Neuronal stem cell (in vitro differentiated cells): ENCODE measurements at regions not wholly inside any gene's neighbourhood (a gene's known extent, or its start where the extent isn't known, plus 50 kb on each side); places are given as distances from the start of the nearest gene placed in this dataset.
"Not testable (repeated sequence)": the region's sequence is repeated elsewhere in the genome, so short reads cannot be mapped to it uniquely, and the experiment has no call there.

Experiments used
- DNase-seq: peaks from one replicate; pipeline ENCODE4 v3.0.0-alpha.2; 2013; ENCODE audit warnings: low spot score
- H2AFZ ChIP-seq: one replicate; pipeline ENCODE4 v1.6.1; 2013; ENCODE audit warnings: mild to moderate bottlenecking, low read length, inconsistent platforms
- H2AK5ac ChIP-seq: 2 replicates; pipeline ENCODE4 v1.6.1; 2013; ENCODE audit warnings: low read depth, mild to moderate bottlenecking, inconsistent platforms, low read length, moderate library complexity, mixed read lengths
- H2BK120ac ChIP-seq: 2 replicates; pipeline ENCODE4 v1.6.1; 2013; ENCODE audit warnings: low read depth, mild to moderate bottlenecking, inconsistent platforms, low read length, moderate library complexity, mixed read lengths
- H2BK12ac ChIP-seq: one replicate; pipeline ENCODE4 v1.6.1; 2013; ENCODE audit warnings: low read length, inconsistent platforms
- H2BK15ac ChIP-seq: 2 replicates; pipeline ENCODE4 v1.6.1; 2013; ENCODE audit warnings: mild to moderate bottlenecking, low read length, inconsistent platforms, mixed read lengths
- H2BK5ac ChIP-seq: one replicate; pipeline ENCODE4 v1.6.1; 2013; ENCODE audit warnings: inconsistent platforms, mild to moderate bottlenecking, low read length, moderate library complexity
- H3K14ac ChIP-seq: one replicate; pipeline ENCODE4 v1.6.1; 2013; ENCODE audit warnings: low read length, inconsistent platforms
- H3K18ac ChIP-seq: 2 replicates; pipeline ENCODE4 v1.6.1; 2013; ENCODE audit warnings: low read length, inconsistent platforms
- H3K23ac ChIP-seq: 2 replicates; pipeline ENCODE4 v1.6.1; 2013; ENCODE audit warnings: low read depth, mild to moderate bottlenecking, mixed read lengths, low read length, inconsistent platforms; ENCODE audit not compliant: poor library complexity
- H3K27ac ChIP-seq: replicated peaks from 3 replicates; pipeline ENCODE4 v1.5.1; 2013; ENCODE audit warnings: low read length, inconsistent platforms
- H3K27me3 ChIP-seq, 3 experiments: 2 replicates each; pipeline ENCODE4 v1.6.1; 2013; ENCODE audit warnings: low read length in 3 of 3, mild to moderate bottlenecking in 2 of 3, inconsistent platforms in 1 of 3, low read depth in 1 of 3, mixed read lengths in 1 of 3, moderate library complexity in 1 of 3; ENCODE audit not compliant: control insufficient read depth in 3 of 3, insufficient read depth in 3 of 3
- H3K36me3 ChIP-seq, 2 donors: replicated peaks in 1 of 2; 2 replicates each; pipeline ENCODE4 v1.6.1; 2013; ENCODE audit warnings: low read length in 2 of 2; ENCODE audit not compliant: control insufficient read depth in 2 of 2, insufficient read depth in 2 of 2
- H3K4ac ChIP-seq: 2 replicates; pipeline ENCODE4 v1.6.1; 2013; ENCODE audit warnings: inconsistent platforms, mild to moderate bottlenecking, low read length, moderate library complexity
- H3K4me1 ChIP-seq, 2 donors: 1 replicate in 1 of 2; 2 replicates in 1 of 2; pipeline ENCODE4 v1.6.1; 2013; ENCODE audit warnings: low read length in 2 of 2, low read depth in 1 of 2; ENCODE audit not compliant: control insufficient read depth in 2 of 2, insufficient read depth in 1 of 2
- H3K4me2 ChIP-seq: one replicate; pipeline ENCODE4 v1.6.1; 2013; ENCODE audit warnings: mild to moderate bottlenecking, low read length, inconsistent platforms; ENCODE audit not compliant: insufficient read depth, poor library complexity, severe bottlenecking
- H3K4me3 ChIP-seq, 2 donors: 2 replicates each; pipeline ENCODE4 v1.5.1; 2013; ENCODE audit warnings: low read length in 2 of 2, mild to moderate bottlenecking in 2 of 2, inconsistent platforms in 1 of 2, moderate library complexity in 1 of 2
- H3K79me1 ChIP-seq: one replicate; pipeline ENCODE4 v1.6.1; 2013; ENCODE audit warnings: low read depth, mild to moderate bottlenecking, inconsistent platforms, low read length, moderate library complexity
- H3K9ac ChIP-seq: one replicate; pipeline ENCODE4 v1.6.1; 2013; ENCODE audit warnings: mild to moderate bottlenecking, low read depth, low read length, inconsistent platforms; ENCODE audit not compliant: poor library complexity
- H3K9me3 ChIP-seq, 2 donors: replicated peaks in 1 of 2; 2 replicates each; pipeline versions ENCODE3 to v1.6.1; 2013; ENCODE audit warnings: low read length in 2 of 2, mild to moderate bottlenecking in 2 of 2, inconsistent platforms in 1 of 2, low read depth in 1 of 2, mixed read lengths in 1 of 2, moderate library complexity in 1 of 2; ENCODE audit not compliant: control insufficient read depth in 2 of 2, insufficient read depth in 1 of 2
- H4K8ac ChIP-seq: one replicate; pipeline ENCODE4 v1.6.1; 2013; ENCODE audit warnings: low read depth, mild to moderate bottlenecking, inconsistent platforms, low read length, moderate library complexity
- H4K91ac ChIP-seq: one replicate; pipeline ENCODE4 v1.6.1; 2013; ENCODE audit warnings: low read length, low read depth, mild to moderate bottlenecking, inconsistent platforms; ENCODE audit not compliant: poor library complexity
- WGBS, 2 donors: extraction: QIAGEN DNeasy Blood & Tissue Kit; methylation state at CpG; one replicate each; pipeline ENCODE4 v1.1.7; 2013; ENCODE audit warnings: missing lambda C conversion rate in 2 of 2, mixed read lengths in 1 of 2; ENCODE audit not compliant: insufficient read length in 2 of 2, insufficient replicate concordance in 1 of 2; ENCODE audit errors: extremely low coverage in 2 of 2; 5-methylcytosine and 5-hydroxymethylcytosine counted together

- Histone ChIP-seq H4K8ac (no peak overlapping the region), H3K36me3 (no peaks in the 10 kb centered on the region), H3K9me3 (no peaks in the 10 kb centered on the region), H2BK15ac (no peak overlapping the region), H3K4me2 (no peak overlapping the region), H3K23ac (no peak overlapping the region), H2BK12ac (no peak overlapping the region), H3K9ac (no peak overlapping the region), H3K27me3 (peaks cover 0 to 24% (median 23%) of the 10 kb centered on the region in 3 experiments), H2AK5ac (no peak overlapping the region), H3K4me1 (no peaks in the 10 kb centered on the region), H3K4ac (no peak overlapping the region), H3K14ac (no peak overlapping the region), H2BK5ac (no peak overlapping the region), H3K18ac (no peak overlapping the region), H3K4me3 (no peak overlapping the region), H2AFZ (no peak overlapping the region), H4K91ac (no peak overlapping the region), H2BK120ac (no peak overlapping the region), H3K79me1 (no peaks in the 10 kb centered on the region), H3K27ac (no peak overlapping the region)
- WGBS, 2 donors = no CpG with 5 or more reads among the region's 12 CpGs
- no peak for DNase-seq
These were observed 65.0 kb downstream of the FOXD2 start for GRCh38 chr1:47502746-47503370.

- not testable (repeated sequence) for H3K79me1 ChIP-seq, H2BK120ac ChIP-seq, H3K4me2 ChIP-seq, H2BK15ac ChIP-seq, H2AFZ ChIP-seq, H2BK5ac ChIP-seq, H3K23ac ChIP-seq, H3K27ac ChIP-seq, H3K36me3 ChIP-seq, DNase-seq, H2AK5ac ChIP-seq, H4K91ac ChIP-seq, H3K9ac ChIP-seq, H3K9me3 ChIP-seq, H4K8ac ChIP-seq, H2BK12ac ChIP-seq, H3K4ac ChIP-seq, H3K4me3 ChIP-seq, H3K4me1 ChIP-seq, H3K18ac ChIP-seq, H3K14ac ChIP-seq
- H3K27me3 ChIP-seq = peaks cover 2 to 43% (median 41%) of the 10 kb centered on the region in 3 experiments
- no CpG with 5 or more reads among the region's 4 CpGs for WGBS, 2 donors
These were observed 67.0 kb downstream of the FOXD2 start for GRCh38 chr1:47504840-47505239.

GRCh38 chr1:47505267-47505666 is 67.4 kb downstream of the FOXD2 start:
- no peak overlapping the region for H2AK5ac ChIP-seq
- H3K23ac ChIP-seq = no peak overlapping the region
- no peak overlapping the region for H3K18ac ChIP-seq

GRCh38 chr1:47506053-47506452 is 68.2 kb downstream of the FOXD2 start:
- peaks cover 2 to 55% (median 41%) of the 10 kb centered on the region in 3 experiments for H3K27me3 ChIP-seq
- H2AK5ac ChIP-seq = no peak overlapping the region

More at GRCh38 chr1:47505267-47505666, 67.4 kb downstream of the FOXD2 start:
- DNase-seq = no peak
- Histone ChIP-seq H3K14ac (no peak overlapping the region), H3K79me1 (no peaks in the 10 kb centered on the region), H3K9ac (no peak overlapping the region), H3K4me3 (no peak overlapping the region), H2BK12ac (no peak overlapping the region), H2BK120ac (no peak overlapping the region), H3K36me3 (no peaks in the 10 kb centered on the region), H2BK5ac (no peak overlapping the region), H3K4me2 (no peak overlapping the region), H2BK15ac (no peak overlapping the region), H3K4me1 (peaks cover 0 to 3% of the 10 kb centered on the region in 2 donors), H3K4ac (no peak overlapping the region), H3K27me3 (peaks cover 2 to 47% (median 41%) of the 10 kb centered on the region in 3 experiments), H4K91ac (no peak overlapping the region), H2AFZ (no peak overlapping the region), H3K27ac (no peak overlapping the region), H4K8ac (no peak overlapping the region), H3K9me3 (no peaks in the 10 kb centered on the region)
- WGBS, 2 donors = no CpG with 5 or more reads among the region's 2 CpGs

More at GRCh38 chr1:47506053-47506452, 68.2 kb downstream of the FOXD2 start:
- Histone ChIP-seq H3K4me3 (no peak overlapping the region), H2BK12ac (no peak overlapping the region), H3K14ac (no peak overlapping the region), H3K79me1 (no peaks in the 10 kb centered on the region), H2BK5ac (no peak overlapping the region), H3K4ac (no peak overlapping the region), H4K8ac (no peak overlapping the region), H3K18ac (no peak overlapping the region), H3K9ac (no peak overlapping the region), H2BK120ac (no peak overlapping the region), H3K23ac (no peak overlapping the region), H3K4me2 (no peak overlapping the region), H2AFZ (no peak overlapping the region), H2BK15ac (no peak overlapping the region), H3K27ac (no peak overlapping the region), H4K91ac (no peak overlapping the region), H3K9me3 (no peaks in the 10 kb centered on the region), H3K4me1 (peaks cover 0 to 3% of the 10 kb centered on the region in 2 donors), H3K36me3 (no peaks in the 10 kb centered on the region)
- WGBS, 2 donors = no CpG with 5 or more reads among the region's 2 CpGs
- DNase-seq = no peak
